ENCODE measurements at regions not wholly inside any gene's neighbourhood (a gene's known extent, or its start where the extent isn't known, plus 50 kb on each side); places are given as distances from the start of the nearest gene placed in this dataset.
A peak's percentile ranks its signal among the peaks of the same experiment; 100 is the strongest.
"Not testable (repeated sequence)": the region's sequence is repeated elsewhere in the genome, so short reads cannot be mapped to it uniquely, and the experiment has no call there.

GRCh38 chr7:41437257-41438196 lies 265.4 kb downstream of the INHBA start:
- no peaks in the 10 kb centered on the region for H3K9me3 ChIP-seq (ENCODE audit: severe bottlenecking)

GRCh38 chr7:41436139-41436538 lies 266.8 kb downstream of the INHBA start:
- H3K4me3 ChIP-seq (ENCODE audit: severe bottlenecking), result no peak overlapping the region
- TF ChIP-seq CTCF (IDR thresholded peaks at IDR 0.05; ENCODE audit: poor library complexity, severe bottlenecking), result no peak
- ATAC-seq (ENCODE audit: low read depth) (0 out of 3 replicates have a peak, but pooled peaks have one; percentile 35), DNase-seq (ENCODE audit: low spot score) (no peak)
- peaks cover 12% of the 10 kb centered on the region for H3K4me1 ChIP-seq (ENCODE audit: insufficient read depth, poor library complexity, severe bottlenecking)
- H3K27ac ChIP-seq (ENCODE audit: poor library complexity, severe bottlenecking), result no peak overlapping the region
- no peaks in the 10 kb centered on the region for H3K27me3 ChIP-seq (ENCODE audit: insufficient read depth, poor library complexity, severe bottlenecking)
- H3K9me3 ChIP-seq (ENCODE audit: severe bottlenecking), result no peaks in the 10 kb centered on the region
- H3K36me3 ChIP-seq (ENCODE audit: low read depth), result no peaks in the 10 kb centered on the region

More at GRCh38 chr7:41437257-41438196, 265.4 kb downstream of the INHBA start:
- ATAC-seq (ENCODE audit: low read depth), result peak; percentile 80
- Histone ChIP-seq H3K27ac (ENCODE audit: poor library complexity, severe bottlenecking) (no peak overlapping the region), H3K4me1 (ENCODE audit: insufficient read depth, poor library complexity, severe bottlenecking) (peaks cover 12% of the 10 kb centered on the region), H3K27me3 (ENCODE audit: insufficient read depth, poor library complexity, severe bottlenecking) (no peaks in the 10 kb centered on the region), H3K4me3 (ENCODE audit: severe bottlenecking) (no peak overlapping the region), H3K36me3 (ENCODE audit: low read depth) (no peaks in the 10 kb centered on the region)
- TF ChIP-seq CTCF (IDR thresholded peaks at IDR 0.05; ENCODE audit: poor library complexity, severe bottlenecking), result no peak
- DNase-seq (ENCODE audit: low spot score), result no peak

DNA sequence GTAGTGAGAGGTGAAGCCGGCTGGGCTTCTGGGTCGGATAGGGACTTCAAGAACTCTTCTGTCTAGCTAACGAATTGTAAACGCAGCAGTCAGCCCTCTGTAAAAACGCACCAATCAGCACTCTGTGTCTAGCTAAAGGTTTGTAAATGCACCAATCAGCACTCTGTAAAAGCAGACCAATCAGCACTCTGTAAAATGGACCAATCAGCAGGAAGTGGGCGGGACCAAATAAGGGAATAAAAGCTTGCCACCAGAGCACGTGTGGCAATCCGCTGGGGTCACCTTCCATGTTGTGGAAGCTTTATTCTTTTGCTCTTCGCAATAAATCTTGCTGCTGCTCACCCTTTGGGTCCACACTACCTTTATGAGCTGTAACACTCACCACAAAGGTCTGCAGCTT lies 267.9 kb downstream of the INHBA start:
- not testable (repeated sequence) for H3K4me3 ChIP-seq (ENCODE audit: severe bottlenecking); H3K9me3 ChIP-seq (ENCODE audit: severe bottlenecking); H3K27me3 ChIP-seq (ENCODE audit: insufficient read depth, poor library complexity, severe bottlenecking); H3K27ac ChIP-seq (ENCODE audit: poor library complexity, severe bottlenecking); H3K36me3 ChIP-seq (ENCODE audit: low read depth); ATAC-seq (ENCODE audit: low read depth); DNase-seq (ENCODE audit: low spot score)
- peaks cover 12% of the 10 kb centered on the region for H3K4me1 ChIP-seq (ENCODE audit: insufficient read depth, poor library complexity, severe bottlenecking)

GRCh38 chr7:41431671-41432070 lies 271.2 kb downstream of the INHBA start:
- no peaks in the 10 kb centered on the region for H3K9me3 ChIP-seq (ENCODE audit: severe bottlenecking)
- H3K36me3 ChIP-seq (ENCODE audit: low read depth), result no peaks in the 10 kb centered on the region
- no peak for DNase-seq (ENCODE audit: low spot score)
- no peak for TF ChIP-seq CTCF (IDR thresholded peaks at IDR 0.05; ENCODE audit: poor library complexity, severe bottlenecking)
- peaks cover 5% of the 10 kb centered on the region for H3K4me1 ChIP-seq (ENCODE audit: insufficient read depth, poor library complexity, severe bottlenecking)
- no peak for ATAC-seq (ENCODE audit: low read depth)
- no peak overlapping the region for H3K4me3 ChIP-seq (ENCODE audit: severe bottlenecking)
- no peaks in the 10 kb centered on the region for H3K27me3 ChIP-seq (ENCODE audit: insufficient read depth, poor library complexity, severe bottlenecking)
- no peak overlapping the region for H3K27ac ChIP-seq (ENCODE audit: poor library complexity, severe bottlenecking)

GRCh38 chr7:41428381-41428780 lies 274.5 kb downstream of the INHBA start:
- Histone ChIP-seq H3K27me3 (ENCODE audit: insufficient read depth, poor library complexity, severe bottlenecking) (no peaks in the 10 kb centered on the region), H3K27ac (ENCODE audit: poor library complexity, severe bottlenecking) (no peak overlapping the region), H3K9me3 (ENCODE audit: severe bottlenecking) (no peaks in the 10 kb centered on the region), H3K4me3 (ENCODE audit: severe bottlenecking) (no peak overlapping the region), H3K4me1 (ENCODE audit: insufficient read depth, poor library complexity, severe bottlenecking) (peaks cover 13% of the 10 kb centered on the region), H3K36me3 (ENCODE audit: low read depth) (no peaks in the 10 kb centered on the region)
- no peak for DNase-seq (ENCODE audit: low spot score)
- ATAC-seq (ENCODE audit: low read depth), result no peak
- no peak for TF ChIP-seq CTCF (IDR thresholded peaks at IDR 0.05; ENCODE audit: poor library complexity, severe bottlenecking)
